ENCODE measurements at regions not wholly inside any gene's neighbourhood (a gene's known extent, or its start where the extent isn't known, plus 50 kb on each side); places are given as distances from the start of the nearest gene placed in this dataset.

GRCh38 chr6:99818161-99818560, 175.9 kb downstream of the MCHR2 start:
- TF ChIP-seq POLR2AphosphoS5 (IDR thresholded peaks at IDR 0.05; ENCODE audit: low read depth, low read length), result no peak
- TF ChIP-seq, protein P1, sequence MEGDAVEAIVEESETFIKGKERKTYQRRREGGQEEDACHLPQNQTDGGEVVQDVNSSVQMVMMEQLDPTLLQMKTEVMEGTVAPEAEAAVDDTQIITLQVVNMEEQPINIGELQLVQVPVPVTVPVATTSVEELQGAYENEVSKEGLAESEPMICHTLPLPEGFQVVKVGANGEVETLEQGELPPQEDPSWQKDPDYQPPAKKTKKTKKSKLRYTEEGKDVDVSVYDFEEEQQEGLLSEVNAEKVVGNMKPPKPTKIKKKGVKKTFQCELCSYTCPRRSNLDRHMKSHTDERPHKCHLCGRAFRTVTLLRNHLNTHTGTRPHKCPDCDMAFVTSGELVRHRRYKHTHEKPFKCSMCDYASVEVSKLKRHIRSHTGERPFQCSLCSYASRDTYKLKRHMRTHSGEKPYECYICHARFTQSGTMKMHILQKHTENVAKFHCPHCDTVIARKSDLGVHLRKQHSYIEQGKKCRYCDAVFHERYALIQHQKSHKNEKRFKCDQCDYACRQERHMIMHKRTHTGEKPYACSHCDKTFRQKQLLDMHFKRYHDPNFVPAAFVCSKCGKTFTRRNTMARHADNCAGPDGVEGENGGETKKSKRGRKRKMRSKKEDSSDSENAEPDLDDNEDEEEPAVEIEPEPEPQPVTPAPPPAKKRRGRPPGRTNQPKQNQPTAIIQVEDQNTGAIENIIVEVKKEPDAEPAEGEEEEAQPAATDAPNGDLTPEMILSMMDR (IDR thresholded peaks at IDR 0.05; ENCODE audit: control extremely low read depth in 1 of 3, insufficient read depth in 1 of 3, low read depth in 1 of 3, low read length in 3 of 3), result no peak

Data from H1 (cell line).